IPS DF 6.9 (cell line): ENCODE measurements at regions not wholly inside any gene's neighbourhood (a gene's known extent, or its start where the extent isn't known, plus 50 kb on each side); places are given as distances from the start of the nearest gene placed in this dataset.
"Not testable (repeated sequence)": the region's sequence is repeated elsewhere in the genome, so short reads cannot be mapped to it uniquely, and the experiment has no call there.

Source experiments
- DNase-seq: peaks from one replicate; pipeline ENCODE4 v3.0.0-alpha.2; 2013; ENCODE audit warnings: low read depth, low spot score
- H3K27ac ChIP-seq: one replicate; pipeline ENCODE4 v1.5.1; 2013; ENCODE audit warnings: low read length, control low read depth
- H3K27me3 ChIP-seq: 2 replicates; pipeline ENCODE4 v1.6.1; 2013; ENCODE audit warnings: mild to moderate bottlenecking, low read length; ENCODE audit not compliant: control insufficient read depth, insufficient read depth
- H3K36me3 ChIP-seq: 2 replicates; pipeline ENCODE4 v1.6.1; 2013; ENCODE audit warnings: low read length; ENCODE audit not compliant: control insufficient read depth, insufficient read depth
- H3K4me1 ChIP-seq: 2 replicates; pipeline ENCODE4 v1.6.1; 2013; ENCODE audit warnings: low read length; ENCODE audit not compliant: control insufficient read depth, insufficient read depth
- H3K4me3 ChIP-seq: 2 replicates; pipeline ENCODE4 v1.5.1; 2013; ENCODE audit warnings: mild to moderate bottlenecking, low read length
- H3K9me3 ChIP-seq: 2 replicates; pipeline ENCODE4 v1.6.1; 2013; ENCODE audit warnings: low read length, inconsistent platforms; ENCODE audit not compliant: control insufficient read depth, insufficient read depth
- WGBS: extraction: QIAGEN DNeasy Blood & Tissue Kit; methylation state at CpG from one replicate; pipeline ENCODE4 v1.1.7; 2013; ENCODE audit warnings: mixed read lengths, missing lambda C conversion rate; ENCODE audit not compliant: insufficient read length, insufficient coverage; 5-methylcytosine and 5-hydroxymethylcytosine counted together

DNA sequence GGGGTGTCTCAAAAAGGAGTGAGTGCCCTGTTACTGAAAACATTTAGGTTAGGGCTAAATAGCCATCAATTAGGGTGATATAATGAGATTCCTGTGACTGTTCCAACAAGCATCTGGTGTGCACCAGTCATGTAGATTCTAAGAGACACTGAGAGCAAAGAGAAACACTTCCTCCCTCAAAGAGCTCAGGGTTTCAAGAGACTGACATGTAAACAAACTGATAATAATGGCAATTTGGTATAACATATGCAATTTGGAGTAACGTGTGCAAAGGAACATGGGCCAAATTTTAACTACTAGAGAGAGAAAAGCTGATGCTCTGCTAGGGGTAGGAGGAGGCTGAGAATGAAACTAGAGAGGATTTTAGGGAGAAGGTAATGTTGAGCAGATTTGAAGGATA is 237.1 kb downstream of the BMP4 start:
- no peak overlapping the region for H3K27ac ChIP-seq
- no peaks in the 10 kb centered on the region for H3K36me3 ChIP-seq
- H3K4me3 ChIP-seq, result no peak overlapping the region
- no peak for DNase-seq
- WGBS, result no CpG with 5 or more reads among the region's 1 CpG
- no peaks in the 10 kb centered on the region for H3K27me3 ChIP-seq
- H3K4me1 ChIP-seq, result no peaks in the 10 kb centered on the region
- no peaks in the 10 kb centered on the region for H3K9me3 ChIP-seq

DNA sequence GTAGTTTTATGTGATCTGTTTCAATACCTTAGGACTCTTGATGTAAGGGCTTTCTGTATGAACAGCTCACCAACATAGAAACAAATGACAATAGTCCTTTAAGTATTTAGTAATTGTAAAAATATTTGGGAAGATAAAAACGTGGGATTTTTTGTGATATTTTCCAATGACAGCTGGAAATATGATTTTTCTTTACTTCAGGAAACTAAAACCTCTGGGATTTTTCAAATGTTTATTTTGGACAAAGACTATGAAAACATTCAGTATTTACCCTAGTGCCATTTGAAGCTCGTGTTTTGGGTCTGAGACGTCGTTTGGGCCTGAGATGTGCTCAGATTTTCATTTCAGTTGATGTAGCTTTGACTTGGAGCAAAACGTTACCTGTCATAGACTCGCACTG is 240.0 kb downstream of the BMP4 start:
- Histone ChIP-seq H3K27me3 (no peaks in the 10 kb centered on the region), H3K9me3 (no peaks in the 10 kb centered on the region), H3K4me3 (no peak overlapping the region), H3K36me3 (no peaks in the 10 kb centered on the region), H3K4me1 (no peaks in the 10 kb centered on the region), H3K27ac (no peak overlapping the region)
- no peak for DNase-seq
- WGBS, result 100% methylated on average over 1 of the region's 6 CpGs

DNA sequence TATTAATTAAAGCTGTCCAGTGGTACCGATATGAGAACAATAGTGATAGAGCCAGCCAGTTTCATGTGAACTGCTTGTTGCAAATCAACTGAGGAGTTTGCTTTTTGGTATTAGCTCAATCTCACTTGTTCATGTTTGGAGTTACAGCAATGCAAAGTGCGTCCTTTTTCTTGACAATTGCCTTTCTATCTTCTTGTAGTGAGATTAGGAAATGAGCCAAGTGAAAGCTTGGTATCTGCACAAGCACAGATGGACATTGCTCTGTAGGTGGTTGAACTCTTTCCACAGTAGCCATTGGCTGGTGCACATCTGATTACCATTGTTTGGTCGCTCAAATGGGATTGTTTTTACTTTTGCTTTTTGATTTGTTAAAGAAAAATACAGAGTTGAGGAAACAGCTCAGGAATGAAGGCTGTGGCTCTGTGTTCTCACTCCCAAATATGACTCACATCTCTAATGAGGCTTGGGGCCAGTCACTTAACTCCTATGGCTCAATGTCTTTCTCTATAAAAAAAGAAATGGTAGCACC is 241.4 kb downstream of the BMP4 start:
- H3K36me3 ChIP-seq, result no peaks in the 10 kb centered on the region
- H3K27ac ChIP-seq, result no peak overlapping the region
- no peak overlapping the region for H3K4me3 ChIP-seq
- WGBS, result no CpG with 5 or more reads among the region's 3 CpGs
- H3K9me3 ChIP-seq, result no peaks in the 10 kb centered on the region
- no peaks in the 10 kb centered on the region for H3K27me3 ChIP-seq
- no peak for DNase-seq
- no peaks in the 10 kb centered on the region for H3K4me1 ChIP-seq

GRCh38 chr14:53714495-53715192 is 242.0 kb downstream of the BMP4 start:
- DNase-seq, result no peak
- no peaks in the 10 kb centered on the region for H3K4me1 ChIP-seq
- no peaks in the 10 kb centered on the region for H3K27me3 ChIP-seq
- H3K4me3 ChIP-seq, result no peak overlapping the region
- no peaks in the 10 kb centered on the region for H3K9me3 ChIP-seq
- no peaks in the 10 kb centered on the region for H3K36me3 ChIP-seq
- H3K27ac ChIP-seq, result no peak overlapping the region
- WGBS, result no CpG with 5 or more reads among the region's 5 CpGs

- H3K36me3 ChIP-seq, H3K27me3 ChIP-seq, H3K9me3 ChIP-seq, H3K27ac ChIP-seq, H3K4me1 ChIP-seq, H3K4me3 ChIP-seq, DNase-seq: not testable (repeated sequence)
- WGBS, result no CpG with 5 or more reads among the region's 3 CpGs
Observed at GRCh38 chr14:53712901-53713300, 243.7 kb downstream of the BMP4 start.

GRCh38 chr14:53711205-53711604 is 245.4 kb downstream of the BMP4 start:
- Histone ChIP-seq H3K36me3 (no peaks in the 10 kb centered on the region), H3K4me1 (no peaks in the 10 kb centered on the region), H3K4me3 (no peak overlapping the region), H3K9me3 (no peaks in the 10 kb centered on the region), H3K27ac (no peak overlapping the region), H3K27me3 (no peaks in the 10 kb centered on the region)
- DNase-seq, result no peak
- WGBS, result no CpG with 5 or more reads among the region's 4 CpGs

GRCh38 chr14:53710615-53711014 is 246.0 kb downstream of the BMP4 start:
- H3K9me3 ChIP-seq, result no peaks in the 10 kb centered on the region
- no peaks in the 10 kb centered on the region for H3K36me3 ChIP-seq
- H3K4me3 ChIP-seq, result no peak overlapping the region
- WGBS, result no CpG with 5 or more reads among the region's 4 CpGs
- H3K27ac ChIP-seq, result no peak overlapping the region
- no peaks in the 10 kb centered on the region for H3K4me1 ChIP-seq
- no peaks in the 10 kb centered on the region for H3K27me3 ChIP-seq
- no peak for DNase-seq

- no peak for DNase-seq
- no peaks in the 10 kb centered on the region for H3K9me3 ChIP-seq
- H3K27me3 ChIP-seq, result no peaks in the 10 kb centered on the region
- no CpG with 5 or more reads among the region's 3 CpGs for WGBS
- no peaks in the 10 kb centered on the region for H3K36me3 ChIP-seq
- no peak overlapping the region for H3K4me3 ChIP-seq
- no peaks in the 10 kb centered on the region for H3K4me1 ChIP-seq
- H3K27ac ChIP-seq, result no peak overlapping the region
Observed at GRCh38 chr14:53709381-53709780, 247.2 kb downstream of the BMP4 start.

DNA sequence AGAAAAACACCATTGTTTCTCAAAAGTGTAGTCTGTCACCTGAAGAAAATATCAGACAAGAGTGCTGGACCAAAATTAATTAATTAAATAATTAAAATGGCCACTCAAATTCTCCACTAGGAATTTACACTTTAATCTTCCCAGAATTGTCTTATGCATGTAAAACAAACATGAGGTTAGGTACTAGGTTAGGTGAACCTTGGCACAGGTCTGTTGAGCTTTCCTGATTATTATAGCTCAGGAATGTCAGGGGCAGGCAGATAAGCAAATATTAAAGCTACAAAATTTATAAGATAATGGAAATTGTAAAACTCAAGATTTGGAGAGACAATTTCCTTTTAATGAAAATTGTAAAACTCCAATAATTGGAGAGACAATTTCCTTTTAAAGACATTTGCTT is 253.2 kb downstream of the BMP4 start:
- no peaks in the 10 kb centered on the region for H3K27me3 ChIP-seq
- H3K4me3 ChIP-seq, result no peak overlapping the region
- no peak overlapping the region for H3K27ac ChIP-seq
- DNase-seq, result no peak
- H3K9me3 ChIP-seq, result no peaks in the 10 kb centered on the region
- H3K4me1 ChIP-seq, result no peaks in the 10 kb centered on the region
- no peaks in the 10 kb centered on the region for H3K36me3 ChIP-seq

- Histone ChIP-seq H3K4me1 (no peaks in the 10 kb centered on the region), H3K27me3 (no peaks in the 10 kb centered on the region), H3K9me3 (no peaks in the 10 kb centered on the region), H3K4me3 (no peak overlapping the region), H3K36me3 (no peaks in the 10 kb centered on the region), H3K27ac (no peak overlapping the region)
- DNase-seq, result no peak
- no CpG with 5 or more reads among the region's 3 CpGs for WGBS
Observed at GRCh38 chr14:53701108-53701875, 255.3 kb downstream of the BMP4 start.
